AG20443 (cell line): ENCODE measurements at regions not wholly inside any gene's neighbourhood (a gene's known extent, or its start where the extent isn't known, plus 50 kb on each side); places are given as distances from the start of the nearest gene placed in this dataset.
"Not testable (repeated sequence)": the region's sequence is repeated elsewhere in the genome, so short reads cannot be mapped to it uniquely, and the experiment has no call there.

ENCODE experiments used
- DNase-seq: peaks from one replicate; pipeline ENCODE4 v3.0.0; 2012; ENCODE audit warnings: low spot score, mixed read lengths

- no peak for DNase-seq
Observed at GRCh38 chr12:47348206-47348605, 268.4 kb upstream of the AMIGO2 start.

DNA sequence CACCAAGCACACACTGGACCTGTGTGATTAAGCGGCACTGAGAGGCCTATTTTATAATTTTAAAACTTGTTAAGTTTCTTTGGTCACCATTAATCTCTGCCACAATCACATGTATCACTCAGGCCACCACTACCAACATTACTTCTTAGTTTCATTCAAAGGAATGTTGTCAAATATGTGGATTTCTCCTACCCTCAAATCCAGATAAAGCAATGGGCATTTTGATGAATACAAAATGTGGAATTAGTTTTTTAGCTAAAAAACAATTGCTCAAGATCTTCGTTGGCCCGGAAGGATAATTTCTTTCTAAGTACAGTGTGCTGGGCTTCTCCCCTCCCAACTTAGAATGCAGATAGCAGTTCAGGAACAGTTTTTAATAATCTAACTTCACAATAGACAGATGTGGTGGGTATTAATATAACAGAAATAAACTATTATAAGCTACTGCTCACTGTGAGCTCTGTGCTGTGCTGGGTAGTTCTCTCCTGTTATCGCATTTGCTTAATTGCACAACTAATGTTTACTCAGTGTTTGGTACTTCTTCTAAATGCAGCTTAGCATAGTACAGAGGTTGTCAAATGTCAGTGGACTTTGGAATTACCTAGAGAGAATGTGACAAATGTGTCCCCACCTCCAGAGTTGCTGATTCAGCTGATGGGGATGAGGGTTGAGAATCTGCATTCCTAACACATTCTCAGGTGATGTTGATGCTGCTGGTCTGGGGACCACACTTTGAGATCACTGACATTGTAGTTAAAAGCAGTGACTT lies 266.7 kb upstream of the AMIGO2 start:
- DNase-seq: no peak

DNA sequence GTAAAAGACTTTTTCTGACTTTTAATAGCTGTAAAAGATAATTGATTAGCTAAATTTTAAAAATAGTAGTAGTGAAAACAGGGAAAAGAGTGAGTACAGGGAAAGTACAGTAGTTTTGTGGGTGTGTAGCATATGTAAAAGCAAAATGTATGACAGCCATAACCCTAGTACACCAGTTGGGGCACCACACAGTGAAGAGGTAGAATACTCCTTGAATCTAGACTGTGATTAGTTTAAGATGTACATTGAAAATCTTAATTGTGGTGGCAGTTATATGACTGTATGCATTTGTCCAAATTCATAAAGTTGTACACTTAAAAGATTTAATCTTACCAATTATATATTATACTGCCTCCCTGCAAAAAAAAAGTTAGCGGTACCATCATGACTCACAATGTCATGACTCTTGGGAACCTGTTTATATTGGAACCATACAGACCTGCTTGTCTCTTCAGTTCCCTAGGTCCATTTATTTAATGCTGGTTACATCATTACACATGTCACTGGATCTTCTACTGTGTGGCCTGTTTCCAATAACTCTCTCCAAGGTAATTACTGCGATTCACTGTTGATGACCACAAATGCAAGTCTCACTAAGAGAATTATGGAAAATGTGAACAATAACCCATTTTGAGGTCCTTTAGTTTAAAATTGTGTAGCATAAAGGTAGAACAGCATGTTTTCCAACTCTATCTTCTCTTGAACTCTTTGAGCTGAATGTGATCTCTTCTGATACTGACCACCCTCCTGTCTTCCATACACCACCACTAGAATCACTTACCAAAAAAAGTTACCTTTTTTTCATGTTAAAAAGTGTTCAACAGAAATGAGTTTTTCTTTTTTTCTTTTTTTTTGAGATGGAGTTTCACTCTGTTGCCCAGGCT lies 264.2 kb upstream of the AMIGO2 start:
- DNase-seq: no peak

DNA sequence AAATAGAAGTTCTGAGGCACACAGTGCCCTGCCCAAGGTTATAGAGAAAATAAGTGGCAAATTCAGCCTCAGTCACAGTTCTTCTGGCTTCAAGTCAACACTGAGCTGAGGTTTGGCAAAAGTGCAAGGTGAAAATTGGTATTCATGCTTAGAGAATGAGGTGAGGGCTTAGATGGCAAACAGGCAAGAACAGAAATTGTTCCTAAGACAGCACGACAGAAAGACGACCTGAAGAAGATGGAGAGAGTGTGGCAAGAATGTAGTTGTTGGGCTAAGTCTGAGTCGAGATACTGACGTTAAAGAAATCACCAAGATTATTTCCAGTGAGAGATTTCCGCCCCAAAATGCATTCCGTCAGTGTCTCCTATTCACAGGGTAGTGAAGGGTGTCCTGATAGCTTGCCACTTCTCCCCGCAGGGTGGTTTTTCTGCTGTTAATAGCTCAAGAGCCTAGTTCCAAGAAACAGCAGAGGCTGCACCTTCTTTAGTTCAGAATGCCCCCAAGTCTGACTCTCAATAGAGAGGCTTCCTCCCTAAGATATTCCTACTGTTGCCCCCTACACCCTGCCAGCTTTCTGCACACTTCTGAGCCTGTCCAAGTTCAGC lies 260.8 kb upstream of the AMIGO2 start:
- DNase-seq: no peak

- DNase-seq: no peak
Observed at GRCh38 chr12:47337581-47337980, 257.8 kb upstream of the AMIGO2 start.

DNA sequence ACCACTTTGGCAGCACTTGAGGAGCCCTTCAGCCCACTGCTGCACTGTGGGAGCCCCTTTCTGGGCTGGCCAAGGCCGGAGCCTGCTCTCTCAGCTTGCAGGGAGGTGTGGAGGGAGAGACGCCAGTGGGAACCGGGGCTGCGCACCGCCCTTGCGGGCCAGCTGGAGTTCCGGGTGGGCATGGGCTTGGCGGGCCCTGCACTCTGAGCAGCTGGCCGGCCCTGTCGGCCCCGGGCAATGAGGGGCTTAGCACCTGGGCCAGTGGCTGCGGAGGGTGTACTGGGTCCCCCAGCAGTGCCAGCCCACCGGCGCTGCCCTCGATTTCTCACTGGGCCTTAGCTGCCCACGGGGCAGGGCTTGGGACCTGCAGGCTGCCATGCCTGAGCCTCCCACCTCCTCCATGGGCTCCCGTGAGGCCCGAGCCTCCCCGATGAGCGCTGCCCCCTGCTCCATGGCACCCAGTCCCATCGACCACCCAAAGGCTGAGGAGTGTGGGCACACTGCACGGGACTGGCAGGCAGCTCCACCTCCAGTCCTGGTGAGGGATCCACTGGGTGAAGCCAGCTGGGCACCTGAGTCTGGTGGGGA lies 253.6 kb upstream of the AMIGO2 start:
- DNase-seq: not testable (repeated sequence)

- DNase-seq: peak; percentile 53
Observed at GRCh38 chr12:47328831-47329545, 249.2 kb upstream of the AMIGO2 start.

DNA sequence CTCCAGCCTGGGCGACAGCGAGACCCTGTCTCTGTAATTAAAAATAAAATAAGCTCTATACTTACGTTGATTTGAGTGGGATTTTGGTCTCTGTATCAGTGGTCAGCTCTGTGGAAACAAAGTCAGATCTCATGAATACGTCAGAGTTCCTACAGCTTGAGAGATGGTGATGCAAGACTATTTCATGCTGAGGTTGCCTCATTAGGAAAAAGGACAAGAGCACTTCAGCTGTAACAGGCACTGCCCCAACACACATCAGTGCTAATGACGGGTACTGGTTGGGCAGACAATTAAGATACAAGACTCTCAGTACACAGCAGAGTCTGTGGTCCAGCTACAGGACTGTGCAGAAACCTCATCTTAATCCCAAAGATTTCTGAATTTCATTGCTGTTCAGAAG lies 246.4 kb upstream of the AMIGO2 start:
- DNase-seq: no peak

DNA sequence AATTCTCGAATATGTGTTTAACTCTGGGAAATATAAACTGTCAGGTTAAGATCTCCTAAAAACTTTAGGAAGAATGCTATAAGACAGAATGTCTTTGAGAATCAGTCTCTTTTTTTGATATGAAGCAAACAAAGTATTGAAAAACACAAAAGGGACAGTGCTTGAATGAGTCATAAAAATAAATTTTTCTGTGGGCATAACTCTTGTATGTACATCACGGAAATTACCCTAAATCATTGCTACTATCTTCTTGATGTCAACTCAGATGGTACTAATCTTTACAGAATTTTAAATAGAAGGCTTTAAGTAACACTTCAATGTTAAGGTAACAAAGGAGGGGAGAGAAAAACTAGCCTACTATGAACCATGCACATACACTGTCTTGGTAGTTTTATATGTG lies 244.0 kb upstream of the AMIGO2 start:
- no peak for DNase-seq

DNA sequence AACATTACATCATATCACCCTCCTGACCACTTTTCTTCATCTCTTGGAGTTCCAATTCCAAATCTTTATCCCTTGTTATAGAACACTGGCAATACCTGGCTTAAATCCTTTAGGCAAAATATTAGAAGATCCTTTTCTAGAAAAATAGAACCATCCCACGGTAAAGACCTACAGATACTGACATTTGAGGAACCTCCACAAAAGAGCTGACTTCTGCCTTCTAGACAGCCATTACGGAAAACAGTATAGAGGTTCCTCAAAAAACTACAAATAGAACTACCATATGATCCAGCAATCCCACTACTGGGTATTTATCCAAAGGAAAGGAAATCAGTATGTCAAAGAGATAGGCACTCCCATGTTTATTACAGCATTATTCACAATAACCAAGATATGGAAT lies 241.7 kb upstream of the AMIGO2 start:
- DNase-seq: no peak

GRCh38 chr12:47319746-47320145 lies 240.0 kb upstream of the AMIGO2 start:
- DNase-seq: no peak

DNA sequence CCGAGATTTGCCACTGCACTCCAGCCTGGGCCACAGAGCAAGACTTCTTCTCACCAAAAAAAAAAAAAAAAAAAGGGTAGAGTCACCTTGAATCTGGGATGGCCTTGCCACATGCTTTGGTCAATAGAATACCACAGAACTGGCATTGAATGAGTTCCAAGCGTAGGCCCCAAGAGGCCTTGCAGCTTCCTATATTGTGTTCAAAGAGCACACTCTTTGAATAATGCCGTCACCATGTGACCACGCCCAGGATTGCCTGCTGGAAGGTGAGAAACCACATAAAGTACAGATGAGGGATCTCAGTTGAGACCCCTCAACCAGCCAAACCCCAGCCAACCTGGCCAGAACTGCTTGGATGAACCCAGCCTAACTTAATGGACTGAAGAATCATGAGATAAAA lies 239.2 kb upstream of the AMIGO2 start:
- DNase-seq: no peak

DNA sequence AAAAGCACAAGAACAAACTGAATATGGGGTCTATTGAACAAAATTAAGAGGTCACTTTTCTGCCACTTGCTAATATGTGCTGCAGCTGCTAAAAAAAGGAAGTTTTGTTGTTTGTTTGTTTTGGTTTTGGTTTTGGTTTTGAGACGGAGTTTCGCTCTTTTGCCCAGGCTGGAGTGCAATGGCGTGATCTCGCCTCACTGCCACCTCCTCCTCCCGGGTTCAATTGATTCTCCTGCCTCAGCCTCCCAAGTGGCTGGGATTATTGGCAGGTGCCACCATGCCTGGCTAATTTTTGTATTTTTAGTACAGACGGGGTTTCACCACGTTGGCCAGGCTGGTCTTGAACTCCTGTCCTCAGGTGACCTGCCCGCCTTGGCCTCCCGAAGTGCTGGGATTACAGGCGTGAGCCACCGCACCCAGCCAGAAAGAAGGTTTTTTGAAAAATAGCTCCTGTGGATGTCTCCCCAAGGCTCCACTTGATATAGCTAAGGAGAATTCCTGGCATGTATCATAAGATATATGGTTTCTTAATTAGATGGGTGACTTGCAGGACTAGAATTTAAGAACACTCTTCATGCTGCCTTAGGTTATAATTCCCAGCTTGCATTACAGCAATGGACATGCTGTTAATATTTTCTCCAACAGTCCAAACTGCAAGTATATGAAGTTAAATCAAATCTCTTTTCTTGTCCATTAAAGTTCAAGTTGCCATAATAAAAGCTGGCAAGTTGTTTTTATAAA lies 237.6 kb upstream of the AMIGO2 start:
- DNase-seq: no peak

DNA sequence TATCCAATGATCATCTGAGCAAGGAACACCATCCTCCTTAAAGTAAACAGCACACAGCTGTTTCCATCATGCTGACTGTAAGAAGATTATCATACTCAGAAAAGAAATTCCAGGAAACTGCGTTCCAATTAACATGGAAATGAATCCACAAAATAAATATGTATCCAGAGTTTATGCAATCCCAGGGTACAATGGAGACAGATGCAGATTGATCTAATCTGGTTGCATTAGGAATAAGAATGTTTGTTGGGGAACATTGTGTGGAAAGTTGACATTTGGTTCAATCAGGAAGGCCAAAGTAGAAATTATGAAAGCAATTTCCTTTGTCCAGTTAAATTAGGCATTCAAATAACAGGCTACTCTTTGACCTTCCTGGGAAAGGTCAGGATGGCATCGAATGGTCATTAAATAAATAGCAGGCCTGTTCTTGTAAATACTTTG lies 236.9 kb upstream of the AMIGO2 start:
- peak; percentile 18 for DNase-seq

DNA sequence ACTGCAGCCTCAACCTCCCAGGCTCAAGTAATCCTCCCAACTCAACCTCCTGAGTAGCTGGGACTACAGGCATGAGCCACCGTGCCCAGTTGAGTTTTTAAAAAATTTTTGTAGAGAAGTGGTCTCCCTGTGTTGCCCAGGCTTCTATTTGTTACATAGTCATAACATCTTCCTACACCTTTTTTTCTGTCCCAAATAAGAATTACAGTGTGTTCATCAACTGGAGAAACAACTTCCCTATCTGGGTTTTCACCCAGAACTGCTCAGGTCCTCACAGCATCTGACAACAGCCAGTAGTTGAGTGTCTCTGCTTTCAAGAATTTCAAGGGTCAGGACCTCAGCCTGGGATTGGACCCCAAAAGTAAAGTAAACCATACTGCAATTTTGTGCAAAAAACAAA lies 235.2 kb upstream of the AMIGO2 start:
- DNase-seq: no peak

DNA sequence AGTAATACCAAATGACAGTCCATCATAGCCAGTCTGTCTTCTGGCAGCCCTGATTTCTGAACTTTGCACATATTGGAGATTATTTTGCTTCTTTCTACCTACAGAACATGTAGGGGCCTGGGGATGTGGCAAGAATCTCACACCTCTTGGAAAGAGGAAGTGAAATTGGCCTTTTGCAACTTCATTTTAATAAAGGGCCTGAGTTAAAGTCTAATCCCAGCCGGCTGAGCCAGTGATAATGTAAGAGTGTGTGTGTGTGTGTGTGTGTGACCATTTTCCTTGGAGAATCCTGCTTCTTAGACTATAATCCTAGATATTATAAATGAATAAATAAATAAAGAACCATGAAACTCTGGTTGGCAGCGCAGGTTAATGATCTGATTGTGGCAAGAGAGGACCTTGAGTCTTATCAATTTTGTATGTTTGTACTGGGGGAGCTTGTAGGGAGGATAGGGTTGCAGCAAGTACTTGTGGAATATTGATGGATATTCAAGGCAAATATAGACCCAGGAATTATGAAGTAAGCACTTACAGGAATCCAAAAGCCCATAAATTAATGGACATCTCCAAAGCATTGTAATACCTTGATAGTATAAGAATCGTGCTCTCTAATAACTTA lies 233.2 kb upstream of the AMIGO2 start:
- DNase-seq: no peak

DNA sequence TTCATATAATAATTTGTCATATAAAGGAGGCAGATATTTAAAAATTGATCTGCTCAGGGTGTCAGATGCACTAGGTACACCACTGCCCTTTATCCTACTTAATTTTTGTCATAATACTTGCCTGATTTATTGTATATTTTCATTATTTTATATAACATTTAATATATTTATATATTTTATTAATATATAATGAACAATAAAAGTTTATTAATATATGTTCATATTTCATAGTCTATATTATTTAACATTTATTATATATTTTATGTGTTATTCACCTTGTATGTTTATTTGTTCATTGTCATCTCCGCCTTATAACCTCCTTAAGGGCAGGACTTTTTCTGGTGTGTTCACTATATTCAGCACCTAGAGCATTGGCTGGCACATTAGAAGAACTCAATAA lies 232.4 kb upstream of the AMIGO2 start:
- DNase-seq: no peak

DNA sequence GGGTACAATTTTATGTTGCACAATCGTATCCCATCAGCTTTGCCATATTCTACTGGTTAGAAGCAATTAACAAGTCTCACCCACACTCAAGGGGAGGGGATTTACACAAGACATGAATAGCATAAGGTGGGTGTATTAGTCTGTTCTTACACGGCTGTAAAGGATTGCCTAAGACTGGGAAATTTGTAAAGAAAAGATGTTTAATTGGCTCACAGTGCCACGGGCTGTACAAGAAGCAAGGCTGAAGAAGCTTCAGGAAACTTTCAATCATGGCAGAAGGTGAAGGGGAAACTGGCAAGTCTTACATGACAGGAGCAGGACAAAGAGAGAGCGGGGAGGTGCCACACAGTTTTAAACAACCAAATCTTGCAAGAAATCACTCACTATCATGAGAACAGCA lies 231.8 kb upstream of the AMIGO2 start:
- no peak for DNase-seq

DNA sequence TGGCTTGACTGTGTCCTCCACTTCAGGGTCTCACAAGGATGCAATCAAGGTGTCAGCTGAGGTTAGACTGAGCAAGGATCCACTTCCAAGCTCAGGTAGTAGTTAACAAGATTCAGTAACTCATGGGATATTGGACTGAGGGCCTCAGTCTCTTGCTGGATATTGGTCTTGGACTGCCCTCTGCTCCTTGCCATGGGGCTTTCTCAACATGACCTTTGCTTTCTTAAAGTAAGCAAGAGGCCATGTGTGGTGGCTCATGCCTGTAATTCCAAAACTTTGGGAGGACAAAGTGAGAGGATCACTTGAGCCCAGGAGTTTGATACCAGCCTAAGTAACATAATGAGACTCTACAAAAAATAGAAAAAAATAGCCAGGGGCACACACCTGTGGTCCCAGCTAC lies 231.3 kb upstream of the AMIGO2 start:
- no peak for DNase-seq

- DNase-seq: no peak
Observed at GRCh38 chr12:47308672-47309071, 228.9 kb upstream of the AMIGO2 start.
